DND-41 (cell line): ENCODE measurements at regions not wholly inside any gene's neighbourhood (a gene's known extent, or its start where the extent isn't known, plus 50 kb on each side); places are given as distances from the start of the nearest gene placed in this dataset.

Experiments
- ATAC-seq: fragments of 200-7000 bp; cut with Tn5 transposase; 3 replicates; pipeline ENCODE4 v1.9.1; 2021; ENCODE audit warnings: low read depth; ENCODE audit not compliant: insufficient read depth
- DNase-seq: peaks from one replicate; pipeline ENCODE4 v3.0.0-alpha.2; 2020
- H2AFZ ChIP-seq: 2 replicates; pipeline ENCODE4 v1.6.0; 2012; ENCODE audit warnings: low read depth, low read length
- H3K27ac ChIP-seq: 2 replicates; pipeline ENCODE4 v1.5.1; 2012; ENCODE audit warnings: low read length, inconsistent platforms
- H3K27me3 ChIP-seq: fragments of 200-600 bp; sonication (generic); 2 replicates; pipeline ENCODE4 v1.6.0; 2012; ENCODE audit warnings: low read length, mild to moderate bottlenecking, inconsistent platforms; ENCODE audit not compliant: insufficient read depth, poor library complexity
- H3K36me3 ChIP-seq: 2 replicates; pipeline ENCODE4 v1.5.1; 2012; ENCODE audit warnings: low read length, inconsistent platforms; ENCODE audit not compliant: insufficient read depth
- H3K4me1 ChIP-seq: 2 replicates; pipeline ENCODE4 v1.5.1; 2012; ENCODE audit warnings: mild to moderate bottlenecking, low read length; ENCODE audit not compliant: insufficient read depth
- H3K4me2 ChIP-seq: 2 replicates; pipeline ENCODE4 v1.6.0; 2012; ENCODE audit warnings: mild to moderate bottlenecking, moderate library complexity, low read length, inconsistent platforms; ENCODE audit not compliant: insufficient read depth
- H3K4me3 ChIP-seq, 2 experiments: fragments of 200-600 bp in 1 of 2; shearing (Covaris generic) in 1 of 2; 2 replicates each; pipeline ENCODE4 v1.5.1; 2012 to 2016; ENCODE audit warnings: inconsistent platforms in 2 of 2, low read length in 2 of 2, mild to moderate bottlenecking in 2 of 2, low read depth in 1 of 2, moderate library complexity in 1 of 2
- H3K79me2 ChIP-seq: 2 replicates; pipeline ENCODE4 v1.6.0; 2012; ENCODE audit warnings: low read length, inconsistent platforms; ENCODE audit not compliant: insufficient read depth
- H3K9ac ChIP-seq: 2 replicates; pipeline ENCODE4 v1.6.0; 2012; ENCODE audit warnings: low read depth, mild to moderate bottlenecking, inconsistent platforms, low read length, moderate library complexity
- H3K9me3 ChIP-seq: 2 replicates; pipeline ENCODE4 v1.5.1; 2012; ENCODE audit warnings: low read length, moderate library complexity, mild to moderate bottlenecking, inconsistent platforms; ENCODE audit not compliant: insufficient read depth, severe bottlenecking
- H4K20me1 ChIP-seq: 2 replicates; pipeline ENCODE4 v1.6.0; 2012; ENCODE audit warnings: low read length; ENCODE audit not compliant: insufficient read depth
- EZH2 ChIP-seq: IDR thresholded peaks from 3 replicates; pipeline ENCODE4 v1.6.1; 2012; ENCODE audit warnings: borderline replicate concordance, low read depth, mild to moderate bottlenecking, moderate library complexity, low read length, inconsistent platforms; ENCODE audit not compliant: severe bottlenecking
- TF ChIP-seq, protein P1 (sequence below): IDR thresholded peaks from 2 replicates; pipeline ENCODE4 v1.5.1; 2012; ENCODE audit warnings: borderline replicate concordance, low read length, moderate library complexity, mild to moderate bottlenecking; ENCODE audit not compliant: poor library complexity, severe bottlenecking; ENCODE audit errors: extremely low read depth

DNA sequence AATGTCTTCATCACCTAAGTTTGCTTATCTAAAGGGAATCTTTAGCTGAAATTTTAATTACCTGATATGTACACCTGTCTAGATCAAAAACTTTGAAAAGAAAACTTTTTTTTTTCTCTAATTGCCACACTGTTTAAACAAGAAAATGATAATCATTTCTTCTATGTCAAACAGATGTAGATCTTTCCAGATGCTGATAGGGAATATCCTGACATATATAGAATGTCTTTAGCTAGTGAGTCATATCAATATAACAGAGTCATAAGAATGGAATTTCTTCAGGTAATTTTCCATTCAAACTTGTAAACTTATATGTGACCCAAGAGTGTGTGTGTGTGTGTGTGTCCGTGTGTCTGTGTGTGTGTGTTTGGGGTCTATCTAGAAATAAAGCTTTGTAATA lies 271.9 kb downstream of the GPM6A start:
- DNase-seq = no peak
- H2AFZ ChIP-seq = no peak overlapping the region
- no peak for ATAC-seq
- no peaks in the 10 kb centered on the region for H3K4me1 ChIP-seq
- no peak overlapping the region for H3K4me3 ChIP-seq
- no peaks in the 10 kb centered on the region for H3K9me3 ChIP-seq
- H3K27ac ChIP-seq = no peak overlapping the region
- H3K27me3 ChIP-seq = no peaks in the 10 kb centered on the region
- H3K9ac ChIP-seq = no peak overlapping the region
- H3K79me2 ChIP-seq = no peaks in the 10 kb centered on the region
- no peak overlapping the region for H3K4me2 ChIP-seq
- TF ChIP-seq, protein P1, sequence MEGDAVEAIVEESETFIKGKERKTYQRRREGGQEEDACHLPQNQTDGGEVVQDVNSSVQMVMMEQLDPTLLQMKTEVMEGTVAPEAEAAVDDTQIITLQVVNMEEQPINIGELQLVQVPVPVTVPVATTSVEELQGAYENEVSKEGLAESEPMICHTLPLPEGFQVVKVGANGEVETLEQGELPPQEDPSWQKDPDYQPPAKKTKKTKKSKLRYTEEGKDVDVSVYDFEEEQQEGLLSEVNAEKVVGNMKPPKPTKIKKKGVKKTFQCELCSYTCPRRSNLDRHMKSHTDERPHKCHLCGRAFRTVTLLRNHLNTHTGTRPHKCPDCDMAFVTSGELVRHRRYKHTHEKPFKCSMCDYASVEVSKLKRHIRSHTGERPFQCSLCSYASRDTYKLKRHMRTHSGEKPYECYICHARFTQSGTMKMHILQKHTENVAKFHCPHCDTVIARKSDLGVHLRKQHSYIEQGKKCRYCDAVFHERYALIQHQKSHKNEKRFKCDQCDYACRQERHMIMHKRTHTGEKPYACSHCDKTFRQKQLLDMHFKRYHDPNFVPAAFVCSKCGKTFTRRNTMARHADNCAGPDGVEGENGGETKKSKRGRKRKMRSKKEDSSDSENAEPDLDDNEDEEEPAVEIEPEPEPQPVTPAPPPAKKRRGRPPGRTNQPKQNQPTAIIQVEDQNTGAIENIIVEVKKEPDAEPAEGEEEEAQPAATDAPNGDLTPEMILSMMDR = no peak
- no peak for TF ChIP-seq EZH2
- H4K20me1 ChIP-seq = no peaks in the 10 kb centered on the region
- no peaks in the 10 kb centered on the region for H3K36me3 ChIP-seq

DNA sequence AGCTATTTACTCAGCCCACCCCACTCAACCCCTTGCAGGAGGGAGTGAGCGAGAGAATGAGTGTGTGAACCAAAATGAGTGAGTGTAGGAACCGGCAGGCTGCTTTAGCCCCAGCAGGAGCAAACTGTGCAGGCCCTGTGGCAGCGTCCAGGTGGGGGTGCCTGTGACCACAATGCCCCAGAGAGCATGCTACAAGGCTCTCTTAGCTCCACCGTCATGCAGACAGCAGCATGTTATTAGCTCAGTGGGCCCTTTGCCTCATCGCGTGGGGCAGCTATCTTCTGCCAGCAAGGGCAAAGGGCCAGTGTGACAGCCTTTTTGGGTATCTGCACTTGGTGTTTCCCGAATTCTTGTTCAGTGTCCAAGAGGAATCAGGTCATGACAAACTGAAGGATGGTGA lies 271.3 kb downstream of the GPM6A start:
- H3K79me2 ChIP-seq = no peaks in the 10 kb centered on the region
- no peak overlapping the region for H3K27ac ChIP-seq
- no peak overlapping the region for H3K9ac ChIP-seq
- DNase-seq (no peak), ATAC-seq (no peak)
- no peak overlapping the region for H2AFZ ChIP-seq
- no peaks in the 10 kb centered on the region for H3K4me1 ChIP-seq
- no peaks in the 10 kb centered on the region for H3K27me3 ChIP-seq
- H4K20me1 ChIP-seq = no peaks in the 10 kb centered on the region
- no peak overlapping the region for H3K4me2 ChIP-seq
- H3K36me3 ChIP-seq = no peaks in the 10 kb centered on the region
- TF ChIP-seq EZH2 = no peak
- TF ChIP-seq, protein P1 = no peak
- no peaks in the 10 kb centered on the region for H3K9me3 ChIP-seq
- no peak overlapping the region for H3K4me3 ChIP-seq

DNA sequence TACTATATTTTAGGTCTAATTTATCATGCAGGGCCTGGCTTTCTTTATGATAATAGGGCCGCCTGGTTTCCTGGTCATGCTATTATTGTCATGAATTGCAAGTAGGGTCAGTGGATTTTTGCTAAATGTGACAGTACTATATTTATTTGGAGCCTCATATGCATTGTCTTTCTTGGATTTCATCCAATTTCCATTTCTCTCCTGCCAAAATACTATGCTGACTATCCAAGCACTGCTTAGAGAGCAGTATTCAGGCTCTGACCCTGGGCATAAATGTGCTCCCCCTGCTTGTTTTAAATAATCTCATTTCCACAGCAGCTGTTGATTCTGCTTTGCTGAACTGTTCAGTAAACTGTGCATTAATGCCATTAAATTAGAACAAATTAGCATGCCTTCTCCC lies 269.3 kb downstream of the GPM6A start:
- no peaks in the 10 kb centered on the region for H3K79me2 ChIP-seq
- DNase-seq (no peak), ATAC-seq (no peak)
- H3K4me1 ChIP-seq = no peaks in the 10 kb centered on the region
- H3K27ac ChIP-seq = no peak overlapping the region
- H3K9me3 ChIP-seq = no peaks in the 10 kb centered on the region
- no peak overlapping the region for H3K4me2 ChIP-seq
- H3K4me3 ChIP-seq = no peak overlapping the region
- no peak overlapping the region for H3K9ac ChIP-seq
- no peaks in the 10 kb centered on the region for H3K27me3 ChIP-seq
- H2AFZ ChIP-seq = no peak overlapping the region
- no peaks in the 10 kb centered on the region for H4K20me1 ChIP-seq
- H3K36me3 ChIP-seq = no peaks in the 10 kb centered on the region
- TF ChIP-seq EZH2 = no peak
- TF ChIP-seq, protein P1 = no peak

DNA sequence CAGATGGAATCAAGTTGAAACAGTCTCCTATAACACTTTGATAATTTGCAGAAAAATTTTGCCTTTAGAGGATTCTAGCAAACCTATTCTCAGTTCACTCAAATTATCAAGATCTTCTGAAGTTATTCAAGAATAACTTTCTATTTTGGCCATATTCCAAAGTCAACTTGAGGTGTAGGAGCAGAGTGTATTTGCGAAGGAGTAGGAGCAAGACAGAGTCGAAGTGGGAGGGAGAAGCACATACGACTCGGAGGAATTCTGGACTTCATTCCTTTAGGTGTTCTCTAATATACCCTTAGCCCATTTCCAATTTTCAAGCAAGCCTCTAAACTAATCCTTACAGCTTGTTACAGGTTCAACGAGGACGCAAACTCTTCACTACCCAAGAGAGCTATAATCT lies 252.9 kb downstream of the GPM6A start:
- no peaks in the 10 kb centered on the region for H3K9me3 ChIP-seq
- ATAC-seq = no peak
- no peak for DNase-seq
- TF ChIP-seq, protein P1 = no peak
- TF ChIP-seq EZH2 = no peak
- H3K27ac ChIP-seq = no peak overlapping the region
- H3K36me3 ChIP-seq = no peaks in the 10 kb centered on the region
- H3K79me2 ChIP-seq = no peaks in the 10 kb centered on the region
- no peak overlapping the region for H2AFZ ChIP-seq
- no peaks in the 10 kb centered on the region for H3K4me1 ChIP-seq
- H3K27me3 ChIP-seq = no peaks in the 10 kb centered on the region
- no peaks in the 10 kb centered on the region for H4K20me1 ChIP-seq
- no peak overlapping the region for H3K4me3 ChIP-seq
- H3K4me2 ChIP-seq = no peak overlapping the region
- no peak overlapping the region for H3K9ac ChIP-seq
